ENCODE measurements at regions not wholly inside any gene's neighbourhood (a gene's known extent, or its start where the extent isn't known, plus 50 kb on each side); places are given as distances from the start of the nearest gene placed in this dataset.

- in situ Hi-C loops (cut with HindIII; ENCODE audit: low sequenced_read_pairs): no loop called here
- TF ChIP-seq CTCF (IDR thresholded peaks at IDR 0.05; ENCODE audit: low read depth, low read length, missing control alignments): no peak
- H3K4me3 ChIP-seq (ENCODE audit: low read depth, low read length): no peak overlapping the region
- DNase-seq (ENCODE audit: low read depth): peak; percentile 63
These were observed 215.4 kb upstream of the HNRNPA3 start for GRCh38 chr2:176997074-176997791.

GRCh38 chr2:176997792-176998169 is 214.8 kb upstream of the HNRNPA3 start:
- no peak for TF ChIP-seq CTCF (IDR thresholded peaks at IDR 0.05; ENCODE audit: low read depth, low read length, missing control alignments)
- DNase-seq (ENCODE audit: low read depth): no peak
- in situ Hi-C loops (cut with HindIII; ENCODE audit: low sequenced_read_pairs): no loop called here

GRCh38 chr2:176999301-176999700 is 213.3 kb upstream of the HNRNPA3 start:
- in situ Hi-C loops (cut with HindIII; ENCODE audit: low sequenced_read_pairs): no loop called here
- no peak for DNase-seq (ENCODE audit: low read depth)
- H3K4me3 ChIP-seq (ENCODE audit: low read depth, low read length): no peak overlapping the region
- no peak for TF ChIP-seq CTCF (IDR thresholded peaks at IDR 0.05; ENCODE audit: low read depth, low read length, missing control alignments)

More at GRCh38 chr2:176997792-176998169, 214.8 kb upstream of the HNRNPA3 start:
- H3K4me3 ChIP-seq (ENCODE audit: low read depth, low read length): no peak overlapping the region

GRCh38 chr2:177000061-177000714 is 212.4 kb upstream of the HNRNPA3 start:
- no peak for TF ChIP-seq CTCF (IDR thresholded peaks at IDR 0.05; ENCODE audit: low read depth, low read length, missing control alignments)
- DNase-seq (ENCODE audit: low read depth): no peak
- in situ Hi-C loops (cut with HindIII; ENCODE audit: low sequenced_read_pairs): no loop called here
- H3K4me3 ChIP-seq (ENCODE audit: low read depth, low read length): no peak overlapping the region

DNA sequence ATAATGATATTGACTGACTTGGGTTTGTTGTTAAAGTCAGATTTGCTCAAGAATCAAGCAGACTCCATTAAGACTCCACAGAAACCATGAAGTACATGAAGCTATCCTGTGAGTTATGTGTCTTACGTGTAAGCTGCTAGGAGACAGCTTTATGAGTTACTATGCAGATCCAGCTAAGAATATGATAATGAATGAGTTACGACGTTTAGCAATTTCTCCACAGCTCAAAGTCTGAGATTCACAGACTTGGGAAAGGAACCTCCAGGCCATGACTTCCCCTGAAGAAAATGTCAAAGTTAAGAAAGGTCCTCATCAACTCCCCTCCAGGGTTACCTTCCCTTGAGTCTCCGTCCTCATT is 211.9 kb upstream of the HNRNPA3 start:
- no peak for DNase-seq (ENCODE audit: low read depth)
- H3K4me3 ChIP-seq (ENCODE audit: low read depth, low read length): no peak overlapping the region
- in situ Hi-C loops (cut with HindIII; ENCODE audit: low sequenced_read_pairs): no loop called here
- no peak for TF ChIP-seq CTCF (IDR thresholded peaks at IDR 0.05; ENCODE audit: low read depth, low read length, missing control alignments)

GRCh38 chr2:177001334-177001733 is 211.3 kb upstream of the HNRNPA3 start:
- in situ Hi-C loops (cut with HindIII; ENCODE audit: low sequenced_read_pairs): no loop called here
- no peak for DNase-seq (ENCODE audit: low read depth)
- no peak overlapping the region for H3K4me3 ChIP-seq (ENCODE audit: low read depth, low read length)
- no peak for TF ChIP-seq CTCF (IDR thresholded peaks at IDR 0.05; ENCODE audit: low read depth, low read length, missing control alignments)

Data from astrocyte of the cerebellum (primary cell).